ENCODE measurements at regions not wholly inside any gene's neighbourhood (a gene's known extent, or its start where the extent isn't known, plus 50 kb on each side); places are given as distances from the start of the nearest gene placed in this dataset.

GRCh38 chr5:1658665-1659064 is 134.9 kb upstream of the LPCAT1 start:
- Mint-ChIP-seq H3K4me1 (no peaks in the 10 kb centered on the region), H3K27ac (no peak overlapping the region), H3K4me3 (no peak overlapping the region), H3K27me3 (ENCODE audit: low read depth in 3 of 3) (peaks cover 7 to 51% (median 25%) of the 10 kb centered on the region in 3 donors), H3K36me3 (no peaks in the 10 kb centered on the region), H3K9me3 (peaks cover 0 to 2% (median 0%) of the 10 kb centered on the region in 7 donors)
- WGBS (ENCODE audit: insufficient coverage) = 90% methylated on average over 2 of the region's 14 CpGs
- TF ChIP-seq CTCF (IDR thresholded peaks at IDR 0.05) = no peak
- intact Hi-C loops (cut with micrococcal nuclease) = loop anchor here in 1 of 2 donors (10.0 kb wide), 1 partner anchor 734 kb away; no protein-coding TSS in a partner anchor
- Histone ChIP-seq H3K36me3 (replicated peaks in 1 of 2; ENCODE audit: control insufficient read depth in 1 of 2, insufficient read depth in 2 of 2, low read length in 2 of 2) (no peaks in the 10 kb centered on the region), H3K27me3 (ENCODE audit: control insufficient read depth in 2 of 2, insufficient read depth in 2 of 2, low read length in 2 of 2) (peaks cover 0 to 8% of the 10 kb centered on the region in 2 donors), H3K27ac (ENCODE audit: low read depth in 1 of 2, low read length in 2 of 2) (no peak overlapping the region), H4K20me1 (ENCODE audit: insufficient read depth, low read length) (no peaks in the 10 kb centered on the region), H3K4me3 (replicated peaks in 1 of 3; ENCODE audit: low read depth in 2 of 3, low read length in 3 of 3) (no peak overlapping the region), H3K4me1 (ENCODE audit: control insufficient read depth in 1 of 2, insufficient read depth in 2 of 2, low read length in 2 of 2) (no peaks in the 10 kb centered on the region), H3K9me3 (replicated peaks in 1 of 2; ENCODE audit: control insufficient read depth in 1 of 2, insufficient read depth in 1 of 2, low read length in 2 of 2) (no peaks in the 10 kb centered on the region), H3K4me2 (replicated peaks; ENCODE audit: extremely low read depth, low read length, poor library complexity, severe bottlenecking) (no peak overlapping the region), H2AFZ (ENCODE audit: insufficient read depth, low read depth, low read length, poor library complexity, severe bottlenecking) (no peak overlapping the region), H3K9ac (ENCODE audit: insufficient read depth, low read length, poor library complexity, severe bottlenecking) (no peak overlapping the region), H3K79me2 (ENCODE audit: insufficient read depth, low read length) (no peaks in the 10 kb centered on the region)
- DNase-seq = no peak

GRCh38 chr5:1657161-1657741 is 133.5 kb upstream of the LPCAT1 start:
- peaks cover 9% of the 10 kb centered on the region for H3K4me1 Mint-ChIP-seq
- no peaks in the 10 kb centered on the region for H3K36me3 ChIP-seq (replicated peaks in 1 of 2; ENCODE audit: control insufficient read depth in 1 of 2, insufficient read depth in 2 of 2, low read length in 2 of 2)
- no peaks in the 10 kb centered on the region for H4K20me1 ChIP-seq (ENCODE audit: insufficient read depth, low read length)
- WGBS (ENCODE audit: insufficient coverage) = 91% methylated on average over 10 of the region's 16 CpGs
- H3K36me3 Mint-ChIP-seq = no peaks in the 10 kb centered on the region
- no peak overlapping the region for H2AFZ ChIP-seq (ENCODE audit: insufficient read depth, low read depth, low read length, poor library complexity, severe bottlenecking)
- no peak overlapping the region for H3K27ac Mint-ChIP-seq
- H3K9me3 Mint-ChIP-seq = peaks cover 0 to 6% (median 0%) of the 10 kb centered on the region in 7 donors
- H3K4me1 ChIP-seq (ENCODE audit: control insufficient read depth in 1 of 2, insufficient read depth in 2 of 2, low read length in 2 of 2) = no peaks in the 10 kb centered on the region
- TF ChIP-seq CTCF (IDR thresholded peaks at IDR 0.05) = no peak
- peaks cover 0 to 22% of the 10 kb centered on the region in 2 donors for H3K27me3 ChIP-seq (ENCODE audit: control insufficient read depth in 2 of 2, insufficient read depth in 2 of 2, low read length in 2 of 2)
- no peak overlapping the region for H3K4me3 Mint-ChIP-seq
- H3K4me3 ChIP-seq (replicated peaks in 1 of 3; ENCODE audit: low read depth in 2 of 3, low read length in 3 of 3) = no peak overlapping the region
- H3K27me3 Mint-ChIP-seq (ENCODE audit: low read depth in 3 of 3) = peaks cover 20 to 61% (median 39%) of the 10 kb centered on the region in 3 donors
- no peak overlapping the region for H3K27ac ChIP-seq (ENCODE audit: low read depth in 1 of 2, low read length in 2 of 2)
- no peak overlapping the region for H3K4me2 ChIP-seq (replicated peaks; ENCODE audit: extremely low read depth, low read length, poor library complexity, severe bottlenecking)
- H3K9me3 ChIP-seq (replicated peaks in 1 of 2; ENCODE audit: control insufficient read depth in 1 of 2, insufficient read depth in 1 of 2, low read length in 2 of 2) = no peaks in the 10 kb centered on the region
- no peak overlapping the region for H3K9ac ChIP-seq (ENCODE audit: insufficient read depth, low read length, poor library complexity, severe bottlenecking)
- DNase-seq = no peak
- intact Hi-C loops (cut with micrococcal nuclease) = loop anchor here in 1 of 2 donors (10.0 kb wide), 1 partner anchor 732 kb away; no protein-coding TSS in a partner anchor
- H3K79me2 ChIP-seq (ENCODE audit: insufficient read depth, low read length) = no peaks in the 10 kb centered on the region

All from CD14-positive monocyte (primary cell).